ENCODE measurements at regions not wholly inside any gene's neighbourhood (a gene's known extent, or its start where the extent isn't known, plus 50 kb on each side); places are given as distances from the start of the nearest gene placed in this dataset.

DNA sequence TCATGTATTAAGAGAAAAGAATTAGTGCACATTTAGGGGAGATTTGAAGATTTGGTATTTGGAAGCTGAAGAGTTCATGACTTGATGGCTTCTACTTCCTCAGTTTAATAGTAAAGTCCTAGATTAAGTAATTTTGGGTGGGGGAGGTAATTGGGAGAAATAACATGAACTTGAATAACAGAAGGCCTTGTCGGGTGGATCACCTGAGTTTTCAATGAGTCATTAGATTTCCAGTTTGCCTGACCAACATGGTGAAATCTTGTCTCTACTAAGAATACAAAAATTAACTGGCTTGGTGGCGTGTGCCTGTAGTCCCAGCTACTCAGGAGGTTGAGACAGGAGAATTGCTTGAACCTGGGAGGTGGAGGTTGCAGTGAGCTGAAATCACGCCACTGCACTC, 181.0 kb downstream of the GJA1 start:
- no peaks in the 10 kb centered on the region for H3K79me2 ChIP-seq (ENCODE audit: low read length)
- intact Hi-C loops (cut with micrococcal nuclease): loop anchor here (10.0 kb wide), 1 partner anchor 228 kb away; no protein-coding TSS in a partner anchor
- no peak overlapping the region for H3K4me3 ChIP-seq (ENCODE audit: low read length)
- H4K20me1 ChIP-seq (ENCODE audit: low read length): no peaks in the 10 kb centered on the region
- no peak overlapping the region for H2AFZ ChIP-seq (ENCODE audit: low read length)
- TF ChIP-seq EZH2phosphoT487 (IDR thresholded peaks at IDR 0.05; ENCODE audit: borderline replicate concordance, low read length): no peak
- no peak overlapping the region for H3K4me2 ChIP-seq (ENCODE audit: low read length)
- no peaks in the 10 kb centered on the region for H3K36me3 ChIP-seq (ENCODE audit: low read depth, low read length)
- CTCF ChIA-PET: no interaction called here
- H3K27me3 ChIP-seq (ENCODE audit: low read length): no peaks in the 10 kb centered on the region
- no peaks in the 10 kb centered on the region for H3F3A ChIP-seq (ENCODE audit: low read length, unreplicated experiment)
- no peak overlapping the region for H3K9ac ChIP-seq (ENCODE audit: low read length)
- ATAC-seq (no peak), DNase-seq (no peak)
- POLR2A ChIA-PET (ENCODE audit: unreplicated experiment): no interaction called here
- BruUV-seq (replicated peaks): no TSS peak
- no peaks in the 10 kb centered on the region for H3K4me1 ChIP-seq (ENCODE audit: insufficient read depth, low read length)
- no peaks in the 10 kb centered on the region for H3K9me3 ChIP-seq (ENCODE audit: low read length)
- H3K9me2 ChIP-seq (replicated peaks; ENCODE audit: low read length): no peaks in the 10 kb centered on the region
- H3K27ac ChIP-seq (ENCODE audit: low read length): no peak overlapping the region

DNA sequence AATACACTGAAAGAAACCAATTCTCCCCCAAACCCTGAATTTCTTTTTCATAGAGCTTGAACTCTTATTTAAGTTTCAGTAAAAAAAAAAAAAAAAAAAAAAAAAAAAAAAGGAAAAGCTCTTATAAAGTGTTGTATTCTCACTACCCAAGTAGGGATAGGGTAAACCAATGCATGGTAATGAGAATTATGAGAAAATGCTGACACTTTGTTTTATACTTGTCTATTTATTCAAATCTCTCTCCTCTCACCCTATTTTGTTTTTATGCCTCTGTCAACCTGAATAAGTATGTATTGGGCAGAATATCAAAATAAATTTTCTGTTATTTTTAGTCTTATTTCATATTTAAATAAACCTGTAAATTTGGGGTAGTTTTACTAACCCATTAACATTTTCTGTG, 181.9 kb downstream of the GJA1 start:
- TF ChIP-seq CTCF (conservative IDR thresholded peaks at IDR 0.05; ENCODE audit: low read depth, low read length) (no peak), EZH2phosphoT487 (IDR thresholded peaks at IDR 0.05; ENCODE audit: borderline replicate concordance, low read length) (no peak), EZH2 (IDR thresholded peaks at IDR 0.05; ENCODE audit: low read length, unreplicated experiment) (no peak)
- no peak overlapping the region for H3K4me2 ChIP-seq (ENCODE audit: low read length)
- ATAC-seq (no peak), DNase-seq (no peak)
- H4K20me1 ChIP-seq (ENCODE audit: low read length): no peaks in the 10 kb centered on the region
- H3K27ac ChIP-seq (ENCODE audit: low read length): no peak overlapping the region
- ChIA-PET CTCF (no interaction called here), POLR2A (ENCODE audit: unreplicated experiment) (no interaction called here)
- H3F3A ChIP-seq (ENCODE audit: low read length, unreplicated experiment): no peaks in the 10 kb centered on the region
- no peaks in the 10 kb centered on the region for H3K79me2 ChIP-seq (ENCODE audit: low read length)
- no peak overlapping the region for H2AFZ ChIP-seq (ENCODE audit: low read length)
- H3K9ac ChIP-seq (ENCODE audit: low read length): no peak overlapping the region
- H3K4me3 ChIP-seq (ENCODE audit: low read length): no peak overlapping the region
- no peaks in the 10 kb centered on the region for H3K9me2 ChIP-seq (replicated peaks; ENCODE audit: low read length)
- BruUV-seq (replicated peaks): no TSS peak
- H3K9me3 ChIP-seq (ENCODE audit: low read length): no peaks in the 10 kb centered on the region
- no peaks in the 10 kb centered on the region for H3K27me3 ChIP-seq (ENCODE audit: low read length)
- intact Hi-C loops (cut with micrococcal nuclease): loop anchor here (10.0 kb wide), 1 partner anchor 227 kb away; no protein-coding TSS in a partner anchor
- no peaks in the 10 kb centered on the region for H3K36me3 ChIP-seq (ENCODE audit: low read depth, low read length)
- H3K4me1 ChIP-seq (ENCODE audit: insufficient read depth, low read length): no peaks in the 10 kb centered on the region

DNA sequence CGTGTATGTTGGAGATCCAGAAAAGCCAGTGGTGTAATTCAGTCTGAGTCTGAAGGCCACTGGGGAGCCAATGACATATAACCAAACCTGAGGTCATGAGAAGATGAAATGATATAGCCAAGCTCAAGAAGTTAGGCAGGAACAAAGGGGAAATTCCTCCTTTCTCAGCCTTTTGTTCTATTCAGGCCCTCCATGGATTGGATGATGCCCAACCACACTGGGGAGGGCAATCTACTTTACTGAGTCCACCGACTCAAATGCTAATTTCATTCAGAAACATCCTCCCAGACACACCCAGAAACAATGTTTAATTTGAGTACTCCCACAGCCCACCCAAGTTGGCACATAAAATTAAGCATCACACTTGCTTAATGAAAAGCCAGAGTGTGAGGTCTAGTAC, 183.6 kb downstream of the GJA1 start:
- no peak overlapping the region for H3K4me2 ChIP-seq (ENCODE audit: low read length)
- no TSS peak for BruUV-seq (replicated peaks)
- H3F3A ChIP-seq (ENCODE audit: low read length, unreplicated experiment): no peaks in the 10 kb centered on the region
- TF ChIP-seq CTCF (conservative IDR thresholded peaks at IDR 0.05; ENCODE audit: low read depth, low read length): no peak
- no peak for TF ChIP-seq EZH2phosphoT487 (IDR thresholded peaks at IDR 0.05; ENCODE audit: borderline replicate concordance, low read length)
- no peak for TF ChIP-seq EZH2 (IDR thresholded peaks at IDR 0.05; ENCODE audit: low read length, unreplicated experiment)
- H3K27me3 ChIP-seq (ENCODE audit: low read length): no peaks in the 10 kb centered on the region
- H3K4me3 ChIP-seq (ENCODE audit: low read length): no peak overlapping the region
- intact Hi-C loops (cut with micrococcal nuclease): loop anchor here (10.0 kb wide), 1 partner anchor 226 kb away; no protein-coding TSS in a partner anchor
- no peak overlapping the region for H2AFZ ChIP-seq (ENCODE audit: low read length)
- H3K79me2 ChIP-seq (ENCODE audit: low read length): no peaks in the 10 kb centered on the region
- no peaks in the 10 kb centered on the region for H3K4me1 ChIP-seq (ENCODE audit: insufficient read depth, low read length)
- H3K9ac ChIP-seq (ENCODE audit: low read length): no peak overlapping the region
- ATAC-seq (no peak), DNase-seq (no peak)
- H3K36me3 ChIP-seq (ENCODE audit: low read depth, low read length): no peaks in the 10 kb centered on the region
- no peak overlapping the region for H3K27ac ChIP-seq (ENCODE audit: low read length)
- H4K20me1 ChIP-seq (ENCODE audit: low read length): no peaks in the 10 kb centered on the region
- no peaks in the 10 kb centered on the region for H3K9me2 ChIP-seq (replicated peaks; ENCODE audit: low read length)
- no peaks in the 10 kb centered on the region for H3K9me3 ChIP-seq (ENCODE audit: low read length)
- ChIA-PET CTCF (no interaction called here), POLR2A (ENCODE audit: unreplicated experiment) (no interaction called here)

Measured in PC-3 (cell line).